DMS114 treated with DMSO at 0.1 percent for 48 hours (cell line): ENCODE measurements at regions not wholly inside any gene's neighbourhood (a gene's known extent, or its start where the extent isn't known, plus 50 kb on each side); places are given as distances from the start of the nearest gene placed in this dataset.
"Not testable (repeated sequence)": the region's sequence is repeated elsewhere in the genome, so short reads cannot be mapped to it uniquely, and the experiment has no call there.

Source experiments
- DNase-seq: peaks from one replicate; lab custom pipeline; 2025; ENCODE audit not compliant: unreplicated experiment; lab: John Stamatoyannopoulos, UW

DNA sequence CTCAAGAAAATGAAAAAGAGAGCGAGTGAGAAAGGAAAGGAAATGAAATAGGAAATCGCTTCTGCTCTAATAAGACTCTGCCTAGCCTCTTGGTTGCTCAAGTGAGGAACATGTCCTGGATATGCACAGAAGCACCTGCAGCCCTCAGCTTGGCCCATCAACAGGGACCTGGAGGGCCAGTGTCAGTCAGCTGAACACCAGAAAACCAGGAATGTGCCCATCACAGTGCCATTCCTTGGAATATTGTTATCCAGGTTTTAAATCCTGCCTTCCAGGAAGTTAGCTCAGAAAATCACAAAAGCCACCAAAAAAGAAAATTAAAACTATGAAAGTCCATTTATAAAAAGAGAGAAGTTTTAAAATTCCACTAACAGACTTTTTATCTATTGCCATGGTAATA is 173.4 kb upstream of the TPM1 start:
- DNase-seq, result no peak

DNA sequence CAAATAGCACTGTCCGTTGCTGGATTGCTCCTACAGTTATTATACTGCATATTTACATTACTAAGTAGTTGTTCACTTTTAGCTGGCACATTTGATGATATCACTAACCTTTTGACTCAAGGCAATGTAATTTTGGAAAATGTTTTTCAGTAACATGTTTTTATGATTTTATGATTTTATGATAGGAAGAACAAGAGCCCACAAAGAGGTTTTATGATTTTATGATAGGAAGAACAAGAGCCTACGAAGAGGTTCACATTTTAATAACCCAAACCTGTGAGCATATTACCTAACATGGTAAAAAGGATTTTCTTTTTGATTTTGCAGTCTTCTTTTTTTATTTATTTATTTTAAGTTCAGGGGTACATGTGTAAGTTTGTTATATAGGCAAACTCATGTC is 172.3 kb upstream of the TPM1 start:
- DNase-seq, result no peak

DNA sequence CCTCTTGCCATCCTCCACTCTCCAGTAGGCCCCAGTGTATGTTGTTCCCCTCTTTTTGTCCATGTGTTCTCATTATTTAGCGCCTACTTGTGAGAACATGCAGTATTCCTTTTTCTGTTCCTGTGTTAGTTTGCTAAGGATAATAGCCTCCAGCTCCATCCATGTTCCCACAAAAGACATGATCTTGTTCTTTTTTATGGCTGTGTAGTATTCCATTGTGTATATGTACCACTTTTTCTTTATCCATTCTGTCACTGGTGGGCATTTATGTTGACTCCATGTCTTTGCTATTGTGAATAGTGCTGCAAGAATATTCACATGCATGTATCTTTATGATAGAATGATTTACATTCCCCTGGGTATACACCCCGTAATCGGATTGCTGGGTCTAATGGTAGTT is 171.8 kb upstream of the TPM1 start:
- DNase-seq, result not testable (repeated sequence)

DNA sequence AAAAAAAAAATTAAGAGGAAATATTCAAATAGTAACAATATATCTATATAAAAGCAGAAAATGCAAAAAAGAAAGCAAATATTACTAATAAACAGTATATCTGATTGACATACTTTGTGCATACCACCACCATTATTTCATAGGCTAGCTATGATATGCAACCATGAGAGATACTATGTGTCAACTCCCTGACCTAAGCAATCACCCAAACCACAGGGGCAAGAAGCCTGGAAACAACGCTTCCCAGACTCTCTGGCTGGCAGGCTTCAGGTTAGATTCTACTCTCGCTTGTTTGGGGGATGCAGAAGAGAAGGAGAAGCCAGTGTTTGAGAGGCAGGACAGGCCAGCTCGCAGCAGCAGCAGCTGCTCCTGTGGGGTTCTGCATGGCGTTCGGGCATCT is 169.3 kb upstream of the TPM1 start:
- DNase-seq, result no peak

DNA sequence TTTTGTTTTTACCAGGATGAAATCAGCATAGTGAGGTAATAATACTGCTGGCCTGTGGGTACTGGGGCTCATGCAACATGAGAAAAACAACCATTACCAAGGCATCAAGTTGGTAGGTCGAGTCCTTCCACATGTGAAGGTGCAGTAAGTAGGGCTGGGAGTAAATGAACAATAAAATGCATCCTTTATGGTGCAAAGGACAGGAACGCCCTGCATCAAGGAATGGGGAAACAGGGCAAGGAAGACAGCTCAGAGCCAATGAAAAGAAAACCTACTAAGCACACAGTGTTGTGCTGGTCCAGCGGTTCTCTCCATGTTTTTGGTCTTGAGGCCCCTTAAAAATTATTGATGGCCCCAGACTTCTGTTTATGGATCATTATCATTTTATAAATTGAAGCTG is 168.5 kb upstream of the TPM1 start:
- DNase-seq, result no peak

DNA sequence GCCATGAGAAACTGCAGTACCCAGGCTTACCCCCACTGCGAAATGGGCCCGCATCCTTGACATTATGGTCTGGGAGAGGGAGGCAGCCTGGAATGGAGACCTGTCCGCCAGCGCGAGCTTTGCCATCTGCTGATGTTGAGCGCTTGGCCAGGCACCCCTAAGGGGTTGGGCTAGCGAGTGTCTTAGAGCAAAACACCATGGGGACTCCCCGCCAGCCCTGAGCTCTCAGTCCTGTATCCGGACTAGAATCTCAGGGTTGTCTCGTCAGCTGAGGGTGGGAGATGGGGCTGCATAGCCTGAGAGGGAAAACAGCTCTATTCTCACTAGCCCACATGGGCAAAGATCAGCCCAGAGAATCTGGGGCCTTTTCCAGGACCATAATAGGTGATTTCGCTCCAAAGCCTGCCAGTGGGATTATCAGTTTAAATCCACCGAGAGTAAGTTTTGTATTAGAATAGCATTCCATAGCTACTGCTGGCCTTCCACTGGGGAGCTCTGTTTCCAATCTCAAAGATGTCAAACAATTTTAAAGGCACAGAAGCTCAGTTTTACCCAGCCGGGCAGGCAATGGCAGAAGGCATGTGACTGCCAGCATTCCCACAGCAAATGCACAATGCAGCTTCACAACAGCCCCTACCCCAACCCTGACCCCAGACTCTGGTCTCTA is 167.5 kb upstream of the TPM1 start:
- DNase-seq, result no peak

DNA sequence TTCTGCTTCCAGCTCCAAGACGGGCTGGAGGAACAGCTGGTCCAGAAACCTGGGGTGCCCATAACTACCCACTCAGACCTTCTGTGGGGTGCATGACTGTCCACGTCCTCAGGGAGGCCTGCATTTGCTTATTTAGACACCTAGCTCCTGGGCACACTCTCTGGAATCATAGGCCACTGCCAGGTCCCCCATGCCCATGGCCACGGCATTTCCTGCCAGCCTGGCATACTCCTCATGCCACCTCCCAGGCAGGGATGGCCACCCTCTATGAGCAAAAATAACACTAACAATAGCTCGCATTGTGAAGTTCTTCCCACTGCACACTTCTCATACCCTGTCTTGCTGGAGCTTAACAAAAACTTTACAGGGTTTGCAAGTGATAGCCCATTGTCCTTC is 166.9 kb upstream of the TPM1 start:
- no peak for DNase-seq

DNA sequence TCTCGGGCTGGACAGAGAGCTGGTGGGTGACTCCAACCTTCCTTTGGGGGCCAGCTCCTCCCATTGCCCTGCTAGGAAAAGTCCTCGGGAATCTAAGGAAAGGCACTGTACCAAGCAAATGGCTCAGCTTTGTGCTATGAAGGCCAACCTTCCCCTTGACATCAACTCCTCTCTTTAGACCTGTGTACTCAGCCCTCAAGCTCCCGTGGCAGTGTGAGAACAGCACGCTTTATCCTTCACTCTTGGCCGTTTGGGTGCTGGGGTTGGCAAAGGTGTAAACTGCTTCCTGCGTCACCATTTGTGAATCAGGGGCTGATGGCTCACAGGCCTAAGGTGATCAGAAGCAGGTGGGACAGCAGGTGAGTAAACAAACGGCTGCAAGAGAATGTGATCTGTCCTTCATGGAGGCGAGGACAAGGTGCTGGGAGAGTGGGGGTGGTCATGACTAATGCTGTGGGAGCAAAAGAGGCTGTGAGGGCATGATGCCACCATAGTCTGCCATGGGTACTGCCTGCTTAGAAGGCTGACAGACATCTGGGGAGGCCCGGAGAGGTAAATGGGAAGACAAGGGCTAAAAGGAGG is 165.2 kb upstream of the TPM1 start:
- no peak for DNase-seq

DNA sequence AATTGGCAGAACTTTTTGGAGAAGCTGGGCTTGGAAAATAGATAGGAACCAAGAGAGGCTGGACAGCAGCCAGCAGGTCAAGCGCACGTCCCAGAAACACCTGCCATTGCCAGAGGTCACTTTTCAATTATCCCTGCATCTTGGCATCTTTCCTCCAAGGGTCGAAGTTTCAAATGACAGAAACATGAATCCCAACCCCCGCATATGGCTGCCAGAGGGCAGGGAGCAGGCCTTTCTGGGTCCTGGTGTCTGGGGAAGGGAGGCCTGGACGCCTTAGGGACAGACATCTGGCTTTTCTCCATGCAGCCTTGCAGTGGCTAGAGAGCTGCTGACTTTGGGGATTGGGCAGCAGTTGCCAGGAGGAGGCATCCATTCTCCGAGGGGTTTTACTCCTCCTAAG is 164.5 kb upstream of the TPM1 start:
- no peak for DNase-seq

DNA sequence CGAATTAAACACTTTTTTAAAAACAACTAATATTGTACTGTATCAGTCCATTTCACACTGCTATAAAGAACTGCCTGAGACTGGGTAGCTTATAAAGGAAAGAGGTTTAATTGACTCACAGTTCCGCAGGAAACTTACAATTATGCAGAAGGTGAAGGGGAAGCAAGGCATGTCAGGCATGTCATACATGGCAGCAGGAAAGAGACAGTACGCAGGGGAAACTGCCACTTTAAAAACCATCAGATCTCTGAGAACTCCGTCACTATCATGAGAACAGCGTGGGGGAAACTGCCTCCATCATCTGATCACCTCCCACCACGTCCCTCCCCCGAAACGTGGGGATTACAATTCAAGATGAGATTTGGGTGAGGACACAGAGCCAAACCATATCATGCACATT is 162.8 kb upstream of the TPM1 start:
- DNase-seq, result no peak

DNA sequence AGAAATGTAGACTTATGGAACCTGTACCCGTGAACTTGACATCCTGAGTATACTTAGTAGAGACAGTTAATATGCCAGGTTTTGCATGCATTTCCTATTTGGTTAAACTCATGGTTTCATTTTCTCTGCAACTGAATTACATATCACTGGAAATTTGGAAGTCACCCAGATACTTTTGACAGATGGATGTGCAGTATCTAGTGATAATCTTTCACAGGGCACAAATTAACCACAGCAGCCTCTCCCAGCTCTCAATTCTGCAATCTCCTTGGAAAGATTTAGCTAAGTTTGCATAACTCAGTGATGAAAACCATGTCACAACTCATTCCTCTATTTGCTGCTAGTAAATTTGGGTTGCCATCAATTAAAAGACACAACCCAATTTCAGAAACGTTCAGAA is 162.3 kb upstream of the TPM1 start:
- no peak for DNase-seq

DNA sequence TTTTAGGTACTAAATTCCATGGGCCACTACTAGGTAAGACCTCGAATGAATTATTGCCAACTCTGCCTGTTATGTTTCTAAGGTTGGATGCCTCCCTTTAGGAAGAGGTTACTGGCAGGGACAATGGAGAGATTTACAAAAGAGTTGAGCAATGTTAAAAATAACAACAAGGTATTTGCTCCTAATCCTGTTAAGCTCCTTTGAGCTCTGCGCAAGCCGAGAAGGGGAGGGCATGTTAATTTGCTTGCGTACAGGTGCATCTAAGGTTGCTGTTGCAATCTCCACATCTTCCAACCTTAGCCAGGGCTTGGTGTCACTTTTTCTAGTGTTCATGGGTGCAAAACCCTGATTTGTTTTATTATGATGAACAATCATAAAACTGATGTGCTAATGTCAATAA is 161.5 kb upstream of the TPM1 start:
- no peak for DNase-seq

DNA sequence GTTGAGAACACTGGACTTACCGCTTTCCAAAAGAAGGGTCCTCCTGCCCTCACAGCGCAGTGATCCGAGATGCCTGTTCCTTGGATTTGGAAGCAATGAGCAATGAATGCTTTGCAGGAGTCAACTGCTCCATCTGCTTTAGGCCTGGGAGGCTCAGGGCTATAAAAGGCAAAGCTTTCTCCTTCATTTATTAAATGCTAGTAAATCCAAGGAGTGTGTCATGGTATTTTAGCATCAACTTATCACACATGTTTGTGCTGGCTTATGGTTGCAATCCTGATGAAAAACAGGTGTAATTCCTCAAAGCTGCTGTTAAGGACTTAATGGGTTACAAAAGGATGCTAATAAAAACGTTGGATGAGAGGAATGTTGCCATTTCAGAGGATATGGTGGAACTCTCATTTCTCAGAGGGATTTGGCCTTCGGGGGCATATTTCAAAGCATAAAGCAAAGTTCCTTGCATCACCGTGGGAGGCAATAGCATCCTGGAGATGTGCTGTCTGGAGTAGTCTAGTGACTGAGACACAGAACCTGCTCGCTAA is 158.5 kb upstream of the TPM1 start:
- DNase-seq, result no peak

DNA sequence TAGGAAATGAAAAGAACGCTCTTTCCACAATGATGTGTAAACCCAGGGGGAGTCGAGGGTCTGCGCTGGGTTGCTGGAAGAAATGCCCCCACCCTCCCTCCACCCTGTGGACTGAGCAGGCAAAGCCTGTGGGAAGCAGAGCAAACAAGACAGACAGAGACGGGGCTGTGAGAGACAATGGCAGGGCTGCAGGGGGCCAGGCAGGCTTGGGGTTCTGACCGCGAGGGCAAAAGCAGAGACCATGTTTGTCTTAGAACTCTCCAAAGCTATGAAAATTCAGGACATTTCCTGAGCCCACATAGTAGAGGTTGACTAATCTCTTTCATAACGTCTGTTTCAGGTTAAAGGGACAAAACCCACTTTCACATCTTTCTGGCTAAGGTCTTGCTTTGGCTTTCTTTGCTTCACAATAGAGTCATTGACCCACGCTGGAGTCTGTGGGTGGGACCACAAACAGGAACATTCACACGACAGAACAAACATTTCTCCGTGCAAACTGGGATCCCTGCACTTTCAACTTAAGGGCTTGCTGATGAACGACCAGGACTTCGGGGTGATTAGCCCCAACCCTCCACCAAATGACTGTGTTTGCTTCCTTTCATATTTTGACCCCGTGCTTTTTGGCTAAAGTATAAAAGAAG is 156.0 kb upstream of the TPM1 start:
- DNase-seq, result no peak

DNA sequence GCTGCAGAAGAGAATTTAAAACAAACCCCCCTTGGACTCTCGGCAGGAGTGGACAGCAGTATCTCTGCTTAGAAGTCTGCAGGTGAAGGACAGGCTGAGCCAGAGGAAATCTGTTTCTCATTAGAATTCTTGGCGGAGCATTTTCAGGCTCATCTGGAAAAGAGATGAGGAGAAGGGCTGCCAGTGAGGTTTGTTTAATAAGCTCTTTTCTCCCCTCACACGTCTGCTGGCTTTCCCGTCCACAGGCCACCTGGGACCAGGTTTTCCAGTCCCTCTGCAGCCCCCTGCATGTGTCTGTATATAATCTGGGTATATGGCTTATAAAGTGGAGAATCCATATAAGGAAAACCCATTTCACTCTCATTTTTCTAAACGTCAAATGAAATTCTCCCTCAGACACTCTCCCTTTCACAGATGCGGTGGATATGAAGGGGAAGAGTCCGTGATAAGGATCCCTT is 155.4 kb upstream of the TPM1 start:
- DNase-seq, result no peak

DNA sequence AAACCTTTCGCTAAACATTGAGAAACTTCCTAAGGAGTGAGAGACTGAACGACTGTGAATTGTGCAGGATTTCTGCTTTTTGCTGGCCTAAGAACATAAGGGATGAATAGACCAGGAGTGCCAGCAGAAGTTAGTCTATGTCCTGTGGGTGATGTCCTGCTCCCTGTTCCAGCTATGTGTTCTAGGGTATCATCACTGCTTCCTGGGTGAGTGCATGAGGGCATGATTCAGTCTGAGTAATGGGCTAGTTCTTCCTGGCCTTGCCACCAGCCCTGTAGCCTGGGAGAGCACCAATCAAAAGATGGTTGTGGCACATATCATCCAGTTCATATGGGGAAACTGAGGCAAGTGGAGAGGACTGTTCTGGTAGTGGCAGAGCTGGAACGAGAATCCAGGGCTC is 153.9 kb upstream of the TPM1 start:
- DNase-seq, result no peak

DNA sequence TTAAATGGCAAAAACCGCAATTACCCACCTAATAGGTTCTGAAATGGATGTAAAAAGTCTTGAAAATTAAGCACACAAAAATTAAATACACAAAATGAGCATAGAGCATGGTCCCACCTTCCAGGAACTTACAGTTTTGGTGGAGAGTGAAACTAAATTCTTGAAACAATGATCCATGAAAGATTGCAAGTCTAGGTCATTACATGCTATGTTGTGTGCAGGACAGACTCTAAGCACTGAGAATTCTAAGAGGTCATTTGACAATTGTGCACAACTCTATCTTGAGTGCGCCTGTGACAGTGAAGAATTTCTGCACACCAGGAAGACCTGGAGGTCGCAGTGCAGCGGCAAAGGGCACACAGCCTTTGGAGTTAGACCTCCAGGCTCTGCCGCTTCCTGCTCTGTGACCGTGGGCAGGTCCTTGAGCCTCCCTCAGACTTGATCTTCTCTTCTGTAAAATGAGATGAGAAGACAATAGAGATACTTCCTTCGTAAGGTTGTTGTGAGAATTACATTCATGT is 153.3 kb upstream of the TPM1 start:
- DNase-seq, result no peak

DNA sequence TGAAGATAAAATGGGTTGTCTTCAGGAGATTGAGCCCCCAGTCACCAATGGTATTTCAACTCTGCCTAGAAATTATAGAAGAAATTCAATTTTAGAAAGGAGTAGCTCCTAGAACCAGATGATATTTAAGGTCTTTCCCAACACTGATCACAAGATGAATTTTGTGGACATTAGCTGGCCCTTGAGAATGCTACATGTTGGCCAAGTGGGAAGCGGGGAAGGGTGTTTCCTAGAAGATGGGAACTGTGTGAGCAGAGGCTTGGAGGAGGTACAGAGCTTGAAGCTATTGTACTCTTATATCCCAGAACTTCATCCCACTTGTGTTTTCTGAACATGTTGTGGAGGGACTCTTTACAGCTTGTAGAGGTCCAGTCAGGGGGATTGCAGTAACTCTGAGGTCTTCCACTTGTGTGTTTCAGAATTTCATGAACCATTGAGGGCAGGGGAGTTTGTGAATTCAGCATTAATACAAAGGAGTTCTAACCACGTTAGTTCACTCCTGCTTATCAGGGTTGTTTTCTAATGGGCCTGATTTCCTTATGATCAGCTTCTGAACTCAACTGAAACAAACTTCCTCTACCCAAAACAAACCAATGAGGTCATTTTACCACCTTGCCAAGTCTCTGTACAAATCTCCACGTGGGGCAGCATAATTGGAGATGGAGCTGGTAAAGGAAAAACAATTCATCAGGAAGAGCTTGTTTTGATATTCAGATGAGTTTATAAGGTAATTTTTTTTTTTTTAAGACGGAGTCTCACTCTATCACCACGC is 152.6 kb upstream of the TPM1 start:
- no peak for DNase-seq

DNA sequence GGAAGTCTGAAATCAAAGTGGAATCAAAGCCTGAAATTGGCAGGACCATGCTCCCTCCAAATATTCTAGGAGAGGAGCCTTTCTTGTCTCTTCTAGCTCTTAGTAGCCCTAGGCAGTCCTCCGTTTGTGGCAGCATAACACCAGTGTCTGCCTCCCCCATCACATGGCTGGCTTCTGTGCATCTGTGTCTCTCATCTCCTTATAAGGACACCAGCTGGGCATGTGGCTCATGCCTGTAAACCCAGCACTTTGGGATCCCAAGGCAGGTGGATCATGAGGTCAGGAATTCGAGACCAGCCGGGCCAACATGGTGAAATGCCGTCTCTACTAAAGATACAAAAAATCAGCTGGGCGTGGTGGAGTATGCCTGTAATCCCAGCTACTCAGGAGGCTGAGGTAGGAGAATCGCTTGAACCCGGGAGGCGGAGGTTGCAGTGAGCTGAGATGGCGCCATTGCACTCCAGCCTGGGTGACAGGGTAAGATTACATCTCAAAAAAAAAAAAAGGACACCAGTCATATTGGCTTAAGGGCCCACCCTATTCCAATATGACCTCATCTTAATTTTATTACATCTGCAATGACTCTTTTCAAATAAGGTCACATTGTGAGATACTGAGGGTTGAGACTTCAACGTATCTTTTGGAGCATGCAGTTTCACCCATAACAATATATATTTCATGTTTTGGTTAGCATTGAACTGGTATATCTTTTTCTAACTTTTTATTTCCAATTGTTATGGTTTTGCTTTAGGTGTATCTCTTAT is 148.0 kb upstream of the TPM1 start:
- no peak for DNase-seq

DNA sequence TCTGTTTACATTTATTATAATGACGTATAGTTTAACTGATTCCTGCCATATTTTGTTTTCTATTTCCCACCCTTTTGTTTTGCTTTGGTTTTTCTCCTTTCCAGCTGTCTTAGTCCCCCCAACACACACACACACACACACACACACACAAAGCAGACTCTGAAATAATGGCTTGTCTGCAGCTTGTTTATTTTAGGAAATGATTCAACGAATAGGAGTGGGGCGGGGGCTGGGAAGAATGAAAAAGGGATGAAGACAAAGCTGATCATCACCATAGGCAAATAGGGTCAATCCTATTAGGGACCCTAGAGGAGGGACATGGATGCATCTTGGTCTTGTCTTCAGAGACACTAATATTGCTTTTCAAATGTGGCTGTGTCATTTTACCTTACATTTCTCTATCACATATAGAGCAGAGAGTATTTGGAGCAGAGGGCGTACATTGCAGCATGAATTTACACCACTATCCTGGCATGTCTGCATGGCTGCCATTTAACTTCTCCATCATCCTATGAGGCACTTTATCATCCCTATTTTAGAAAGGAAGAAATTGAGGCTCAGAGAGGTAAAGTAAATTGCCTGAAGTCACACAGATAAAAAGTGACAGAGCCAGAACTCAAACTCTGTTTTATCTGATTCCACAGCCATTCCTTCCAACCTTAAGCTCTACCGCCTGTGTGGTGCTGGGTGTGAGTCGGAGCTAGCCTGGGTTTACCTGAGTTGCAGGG is 147.2 kb upstream of the TPM1 start:
- DNase-seq, result no peak
